Stimulated activated CD4-positive, alpha-beta T cell treated with anti-CD3 and anti-CD28 coated beads, Interleukin-4, amount 100 ng/mL, for 4 hours (primary cell): ENCODE measurements at regions not wholly inside any gene's neighbourhood (a gene's known extent, or its start where the extent isn't known, plus 50 kb on each side); places are given as distances from the start of the nearest gene placed in this dataset.

Source experiments
- DNase-seq, 2 experiments: peaks; one replicate each; pipeline ENCODE4 v3.0.0-alpha.2; 2020

- DNase-seq: no peak
Observed at GRCh38 chr1:208552928-208553327, 308.7 kb upstream of the PLXNA2 start.

GRCh38 chr1:208556461-208556860 lies 312.3 kb upstream of the PLXNA2 start:
- no peak for DNase-seq

- DNase-seq: no peak
Observed at GRCh38 chr1:208557046-208557722, 313.0 kb upstream of the PLXNA2 start.

- no peak for DNase-seq
Observed at GRCh38 chr1:208557723-208558094, 313.5 kb upstream of the PLXNA2 start.

- no peak for DNase-seq
Observed at GRCh38 chr1:208559597-208560329, 315.6 kb upstream of the PLXNA2 start.

- DNase-seq: no peak
Observed at GRCh38 chr1:208562151-208562960, 318.2 kb upstream of the PLXNA2 start.

GRCh38 chr1:208564466-208564865 lies 320.3 kb upstream of the PLXNA2 start:
- DNase-seq: no peak

GRCh38 chr1:208565756-208566440 lies 321.7 kb upstream of the PLXNA2 start:
- no peak for DNase-seq

- DNase-seq: no peak
Observed at GRCh38 chr1:208569181-208569580, 325.0 kb upstream of the PLXNA2 start.

GRCh38 chr1:208570362-208570761 lies 326.2 kb upstream of the PLXNA2 start:
- DNase-seq: no peak

- DNase-seq: no peak
Observed at GRCh38 chr1:208576425-208576824, 332.2 kb upstream of the PLXNA2 start.

GRCh38 chr1:208577381-208577905 lies 333.3 kb upstream of the PLXNA2 start:
- no peak for DNase-seq

GRCh38 chr1:208581209-208581608 lies 337.0 kb upstream of the PLXNA2 start:
- no peak for DNase-seq

GRCh38 chr1:208581667-208582066 lies 337.5 kb upstream of the PLXNA2 start:
- no peak for DNase-seq

- no peak for DNase-seq
Observed at GRCh38 chr1:208584167-208584755, 340.1 kb upstream of the PLXNA2 start.

GRCh38 chr1:208587110-208587509 lies 342.9 kb upstream of the PLXNA2 start:
- no peak for DNase-seq

- no peak for DNase-seq
Observed at GRCh38 chr1:208593306-208594006, 349.3 kb upstream of the PLXNA2 start.

- no peak for DNase-seq
Observed at GRCh38 chr1:208595236-208595635, 351.1 kb upstream of the PLXNA2 start.

GRCh38 chr1:208595745-208596144 lies 351.6 kb upstream of the PLXNA2 start:
- DNase-seq: no peak

GRCh38 chr1:208597571-208597970 lies 353.4 kb upstream of the PLXNA2 start:
- DNase-seq: no peak

- DNase-seq: no peak
Observed at GRCh38 chr1:208598021-208598420, 353.8 kb upstream of the PLXNA2 start.

- no peak for DNase-seq
Observed at GRCh38 chr1:208599063-208599462, 354.9 kb upstream of the PLXNA2 start.
